GDM1 (cell line): ENCODE measurements at regions not wholly inside any gene's neighbourhood (a gene's known extent, or its start where the extent isn't known, plus 50 kb on each side); places are given as distances from the start of the nearest gene placed in this dataset.

Source experiments
- DNase-seq: peaks from one replicate; lab custom pipeline; 2025; lab: John Stamatoyannopoulos, UW

DNA sequence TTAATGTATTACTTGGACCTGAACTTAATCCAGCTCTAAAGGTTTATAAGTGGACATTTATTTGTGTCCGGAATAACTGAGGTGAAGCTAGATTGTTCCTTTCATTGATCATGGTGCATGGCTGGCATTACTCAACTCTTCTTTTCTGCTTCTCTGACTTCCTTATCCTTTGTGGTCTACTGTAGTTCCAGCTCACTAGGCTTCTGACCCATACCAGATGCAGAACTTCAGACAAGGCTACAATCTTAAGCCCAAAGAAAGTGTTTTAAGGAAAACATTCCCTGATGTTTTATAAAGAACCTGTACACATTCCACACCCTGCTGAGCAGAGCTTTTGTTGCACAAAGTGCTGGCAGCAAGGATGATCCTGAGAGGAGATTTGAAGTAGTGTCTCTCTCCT is 250.8 kb upstream of the TGFBR2 start:
- DNase-seq: peak; percentile 2

DNA sequence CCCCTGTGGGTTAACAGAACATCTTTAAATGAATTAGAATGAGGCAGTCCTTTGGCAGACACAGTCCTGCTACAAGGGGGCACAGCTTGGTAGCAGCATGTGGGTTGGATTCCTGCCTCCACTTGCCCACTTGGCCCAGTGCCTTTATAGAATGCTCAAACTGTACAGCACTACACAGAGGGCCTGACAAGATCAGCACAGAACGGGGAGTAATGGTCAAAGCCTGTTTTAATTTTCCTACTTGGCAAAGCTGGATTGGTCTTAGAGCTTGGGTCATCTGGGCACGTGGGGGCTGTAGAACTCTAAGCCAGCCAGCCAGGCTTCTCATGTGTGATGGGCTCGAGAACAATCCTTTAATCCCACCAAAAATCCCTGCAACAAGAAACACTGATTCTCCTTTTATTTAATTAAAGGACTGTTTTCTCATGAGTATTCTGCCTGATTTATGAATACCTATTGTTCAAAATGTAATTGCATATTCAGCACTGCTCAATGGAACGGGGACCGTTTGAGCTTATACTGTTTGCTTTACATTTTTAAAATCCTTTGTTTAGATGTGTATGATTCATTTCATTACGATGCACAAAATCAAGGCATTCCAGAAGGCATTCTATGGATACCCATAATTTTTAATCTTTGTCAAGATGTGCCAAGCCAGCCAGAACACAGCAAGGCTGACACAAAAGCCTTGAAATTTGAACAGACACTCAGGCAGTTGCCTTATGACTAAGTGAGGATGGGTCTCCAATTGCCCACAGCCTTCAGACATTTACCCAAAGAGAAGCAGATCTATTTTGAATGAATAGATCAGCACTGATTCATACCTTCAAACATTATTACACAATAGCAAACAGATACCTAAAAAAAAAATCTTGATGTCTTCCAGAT is 249.3 kb upstream of the TGFBR2 start:
- no peak for DNase-seq

DNA sequence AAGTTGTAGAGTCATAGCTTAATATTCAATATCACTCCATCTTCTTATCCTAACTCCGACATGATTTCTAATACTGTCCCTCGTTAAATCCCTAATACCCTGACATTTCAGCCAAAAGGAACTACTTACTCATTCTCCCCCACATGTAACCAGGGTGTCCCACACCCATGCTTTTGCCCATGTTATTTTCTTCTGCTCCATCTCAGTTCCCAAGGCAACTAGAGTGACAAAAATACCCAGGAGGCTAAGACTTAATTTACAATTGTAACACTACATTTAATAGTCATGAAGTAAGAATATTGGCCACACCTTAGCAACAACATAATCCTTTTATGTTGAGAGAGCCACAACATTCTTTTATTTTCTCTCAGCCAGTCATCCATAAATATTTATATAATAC is 248.5 kb upstream of the TGFBR2 start:
- DNase-seq: no peak

DNA sequence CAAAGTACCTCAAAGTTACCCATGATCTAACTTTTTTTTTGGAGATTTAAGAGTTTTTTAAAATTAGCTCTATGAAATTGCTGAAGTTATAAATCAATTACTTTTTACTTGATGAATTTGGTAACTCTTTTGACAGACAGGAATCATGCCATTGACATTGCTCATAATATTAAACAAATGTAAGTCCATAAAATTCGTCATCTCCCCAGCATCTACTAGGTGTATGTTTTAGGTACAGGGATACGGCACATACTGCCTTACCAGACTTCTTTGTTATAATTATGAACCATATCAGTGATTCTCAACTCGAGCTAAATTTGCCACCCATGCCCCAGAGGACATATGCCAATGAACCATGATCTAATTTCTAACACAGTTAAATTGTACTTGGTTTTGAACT is 247.5 kb upstream of the TGFBR2 start:
- DNase-seq: no peak

DNA sequence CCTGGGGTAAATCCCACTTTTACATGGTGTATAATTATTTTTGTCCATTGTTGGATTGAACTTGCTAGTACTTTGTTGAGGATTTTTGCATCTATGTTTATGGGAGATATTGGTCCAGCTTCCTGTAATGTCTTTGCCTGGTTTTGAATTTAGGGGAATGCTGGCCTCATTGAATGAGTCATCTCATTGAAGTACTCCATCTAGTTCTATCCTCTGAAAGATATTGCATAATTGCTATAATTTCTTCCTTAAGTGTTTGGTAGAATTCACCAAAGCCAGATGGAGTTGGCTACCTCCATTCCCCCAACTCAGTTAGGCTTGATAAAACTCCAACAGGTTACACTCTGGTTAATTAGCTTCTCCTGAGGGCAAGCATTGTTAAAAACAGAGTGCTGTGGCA is 237.4 kb upstream of the TGFBR2 start:
- DNase-seq: no peak

DNA sequence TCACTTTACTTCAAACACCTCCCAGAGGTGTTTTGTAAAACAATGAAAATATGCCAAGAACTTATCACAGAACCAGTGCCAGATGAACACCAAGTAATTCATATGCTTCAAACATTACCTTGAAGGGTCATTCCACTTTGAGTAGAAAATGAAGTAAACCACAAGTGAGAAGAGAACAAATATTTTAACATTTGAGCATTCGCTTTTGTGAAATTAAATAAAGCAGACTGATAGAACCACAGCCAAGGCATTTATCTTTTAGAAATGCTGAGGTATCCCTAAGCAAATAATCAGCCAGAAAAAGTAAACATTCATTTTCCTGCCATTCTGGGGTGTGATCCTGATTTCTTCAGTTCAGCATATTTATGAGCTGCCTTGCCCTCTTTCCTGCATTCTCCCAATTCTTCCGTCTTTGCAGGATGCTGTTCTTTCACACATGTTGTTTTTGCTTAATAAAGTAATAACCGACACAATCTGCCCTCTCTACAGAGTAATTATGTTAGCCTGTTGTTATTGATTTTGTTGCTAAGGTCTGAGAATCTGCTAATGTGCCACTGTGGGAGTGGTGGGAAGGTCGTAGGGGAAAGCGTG is 235.6 kb upstream of the TGFBR2 start:
- DNase-seq: no peak

DNA sequence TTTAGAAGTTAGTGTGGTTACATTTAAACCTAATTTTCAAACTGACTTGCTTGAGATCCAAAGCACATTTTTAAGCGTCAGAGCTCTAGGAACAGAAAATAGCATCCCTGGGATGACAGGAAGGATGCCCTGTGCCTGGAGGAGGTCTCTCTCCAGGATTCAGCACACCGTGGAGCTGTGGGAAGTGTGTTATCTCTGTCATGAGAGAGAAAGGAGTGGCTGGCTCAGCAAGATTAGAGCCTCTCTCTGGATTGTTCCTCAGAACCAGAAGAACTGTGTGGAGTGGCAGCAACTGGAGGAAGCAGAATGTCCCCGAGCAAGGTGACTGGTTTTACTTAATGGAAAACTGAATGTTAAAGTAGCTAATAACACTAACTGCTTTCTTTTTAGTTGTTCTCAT is 233.6 kb upstream of the TGFBR2 start:
- no peak for DNase-seq

DNA sequence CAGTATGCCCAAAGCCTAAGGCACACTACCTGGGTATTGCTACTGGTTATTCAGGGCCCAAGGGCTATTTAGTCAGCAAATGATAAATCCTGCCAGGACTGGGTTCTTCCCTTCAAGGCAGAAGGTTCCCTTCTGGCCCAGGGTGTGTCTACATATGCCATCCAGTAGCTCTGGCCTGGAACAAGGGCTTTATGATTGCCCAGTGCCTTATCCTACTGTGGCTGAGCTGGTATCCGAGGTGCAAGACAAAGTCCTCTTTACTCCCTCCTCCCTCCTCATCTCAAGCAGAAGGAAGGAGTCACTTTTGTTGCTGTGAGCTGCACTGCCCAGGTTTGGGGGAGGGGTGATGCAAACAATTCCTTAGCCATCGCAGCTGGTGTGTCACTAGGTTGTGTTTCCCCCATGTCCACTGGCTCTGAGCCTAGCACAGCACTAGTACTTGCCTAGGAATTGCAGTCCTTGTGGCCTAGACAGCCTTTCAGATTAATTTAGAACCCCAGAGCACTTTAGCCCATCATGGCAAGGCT is 221.8 kb upstream of the TGFBR2 start:
- DNase-seq: no peak

DNA sequence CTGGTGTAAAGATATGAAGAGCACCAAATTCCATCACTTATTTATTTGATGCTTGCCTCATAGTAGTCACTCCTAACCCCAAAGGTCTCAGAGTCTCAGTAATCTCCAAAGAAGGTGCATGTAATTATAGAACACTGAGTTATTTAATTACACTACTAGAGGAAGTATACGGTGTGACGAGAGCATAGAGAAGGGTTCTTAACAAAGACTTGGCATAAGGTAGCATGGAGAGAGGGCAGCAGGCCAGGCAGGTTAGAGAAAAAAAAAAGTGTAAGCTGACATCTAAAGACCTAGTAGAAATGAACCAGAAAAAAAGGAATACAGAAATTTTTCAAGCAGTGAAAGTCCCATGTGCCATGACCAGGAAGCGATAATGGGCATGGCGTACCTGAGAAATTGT is 213.3 kb upstream of the TGFBR2 start:
- DNase-seq: no peak

DNA sequence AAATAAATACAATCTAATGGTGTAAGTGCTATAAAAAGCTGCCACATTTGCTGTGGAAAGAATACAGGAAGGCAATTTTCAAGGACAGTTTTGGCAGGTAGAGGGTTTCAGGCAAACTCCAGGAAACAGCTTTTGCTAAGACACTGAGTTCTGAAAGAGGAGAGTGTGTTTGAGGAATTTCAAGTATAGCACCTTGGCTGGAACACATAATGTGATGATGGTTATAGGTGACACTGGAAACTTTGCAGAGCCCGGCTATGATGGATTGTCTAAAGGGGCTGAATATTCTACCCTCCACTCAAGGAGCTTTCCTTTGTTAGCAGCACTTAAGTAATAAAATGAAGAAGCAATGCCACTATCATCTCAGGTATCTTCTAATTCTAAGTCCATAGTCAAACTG is 209.4 kb upstream of the TGFBR2 start:
- DNase-seq: no peak

DNA sequence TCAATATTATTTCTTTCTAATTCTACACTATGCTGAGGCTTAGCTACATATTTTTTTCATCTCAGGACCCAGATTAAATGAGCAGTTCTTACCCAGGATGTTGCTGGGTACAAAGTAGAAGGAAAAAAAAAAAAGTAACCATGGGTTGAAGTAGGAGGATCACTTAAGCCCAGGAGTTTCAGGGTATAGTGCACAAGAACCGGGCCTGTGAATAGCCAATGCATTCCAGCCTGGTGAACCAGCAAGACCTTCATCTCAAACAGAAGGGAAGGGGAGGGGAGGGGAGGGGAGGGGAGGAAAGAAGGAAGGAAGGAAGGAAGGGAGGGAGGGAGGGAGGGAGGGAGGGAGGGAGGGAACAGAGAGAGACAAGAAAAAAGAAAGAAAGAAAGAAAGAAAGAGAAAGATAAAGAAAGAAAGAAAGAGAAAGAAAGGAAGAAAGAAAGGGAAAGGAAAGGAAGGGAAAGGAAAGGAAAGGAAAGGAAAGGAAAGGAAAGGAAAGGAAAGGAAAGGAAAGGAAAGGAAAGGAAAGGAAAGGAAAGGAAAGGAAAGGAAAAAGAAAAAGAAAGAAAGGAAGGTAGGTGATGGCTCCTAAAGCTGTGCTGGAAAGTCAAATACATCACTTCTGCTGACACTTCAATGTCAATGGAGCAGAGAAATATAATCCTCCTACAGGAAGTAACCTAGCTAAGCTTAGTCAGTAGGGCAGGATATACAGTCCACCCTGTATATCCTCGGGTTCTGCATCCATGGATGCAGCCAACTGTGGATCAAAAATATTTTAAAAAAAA is 206.8 kb upstream of the TGFBR2 start:
- DNase-seq: no peak

DNA sequence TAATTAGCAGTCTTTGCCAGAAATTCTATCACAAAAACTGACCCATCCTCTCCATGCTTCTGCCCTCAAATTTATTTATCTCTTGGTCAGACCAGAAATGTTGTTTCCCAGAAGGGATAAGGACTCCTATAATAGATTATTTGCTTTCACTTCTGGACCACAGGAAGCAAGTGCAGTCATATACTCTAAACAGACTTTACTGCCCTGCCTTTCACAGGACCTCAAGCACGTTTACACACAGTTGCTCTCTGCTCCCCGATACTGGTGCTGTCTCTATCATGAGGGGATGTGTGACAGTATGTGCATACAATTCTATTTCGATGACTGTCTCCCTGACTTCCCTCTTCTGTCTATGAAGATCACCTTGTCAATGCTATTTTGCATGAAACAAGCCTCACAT is 205.5 kb upstream of the TGFBR2 start:
- no peak for DNase-seq

DNA sequence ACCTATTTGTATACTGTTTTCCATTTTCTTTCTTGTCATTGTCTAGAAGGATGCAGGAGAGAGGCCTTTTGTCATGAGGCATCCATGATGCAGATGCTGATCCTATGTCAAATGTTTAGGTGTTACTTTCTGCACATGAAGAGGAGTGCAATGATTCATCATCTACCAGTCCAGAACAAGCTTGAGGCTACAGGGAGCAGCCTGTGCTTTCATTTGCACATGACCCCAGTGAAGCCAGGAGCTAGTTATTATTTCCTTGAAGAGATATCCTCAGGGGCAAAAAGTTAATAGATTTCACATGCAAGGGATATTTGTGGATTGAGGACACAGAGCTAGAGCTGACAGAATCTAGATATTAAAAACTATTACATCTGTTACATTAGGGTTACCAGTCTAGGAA is 204.4 kb upstream of the TGFBR2 start:
- no peak for DNase-seq

DNA sequence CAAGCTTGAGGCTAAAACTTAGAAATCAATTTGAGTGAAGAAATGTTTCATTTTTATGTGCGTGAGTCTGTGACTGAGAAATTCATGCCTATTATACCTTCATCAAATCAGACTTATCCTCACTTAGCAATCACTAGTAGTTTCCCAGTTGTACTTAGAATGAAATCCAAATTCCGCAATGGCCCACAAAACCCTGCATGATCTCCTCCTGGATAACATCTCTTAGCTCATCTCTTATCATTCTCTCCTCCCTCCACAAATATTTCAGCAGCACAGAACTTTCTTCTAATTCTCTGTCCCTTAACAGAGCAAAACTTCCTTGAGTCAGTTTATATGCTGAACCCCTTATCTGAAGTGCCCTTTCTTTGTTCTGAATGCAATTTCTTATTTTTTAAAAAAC is 198.8 kb upstream of the TGFBR2 start:
- no peak for DNase-seq

DNA sequence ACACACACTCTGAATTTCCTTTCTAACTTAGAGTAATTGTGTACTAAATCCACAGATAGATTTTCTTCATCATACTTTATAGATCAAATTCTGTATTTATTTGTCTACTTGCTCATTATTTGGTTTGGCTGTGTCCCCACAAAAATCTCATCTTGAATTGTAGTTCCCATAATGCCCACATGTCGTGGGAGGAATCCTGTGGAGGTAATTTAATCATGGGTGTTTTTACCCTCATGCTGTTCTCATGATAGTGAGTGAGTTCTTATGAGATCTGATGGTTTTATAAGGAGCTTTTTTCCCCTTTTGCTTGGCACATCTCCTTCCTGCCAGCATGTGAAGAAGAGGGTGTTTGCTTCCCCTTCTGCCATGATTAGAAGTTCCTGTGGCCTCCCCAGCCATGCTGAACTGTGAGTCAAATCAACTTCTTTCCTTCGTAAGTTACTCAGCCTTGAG is 198.3 kb upstream of the TGFBR2 start:
- no peak for DNase-seq

DNA sequence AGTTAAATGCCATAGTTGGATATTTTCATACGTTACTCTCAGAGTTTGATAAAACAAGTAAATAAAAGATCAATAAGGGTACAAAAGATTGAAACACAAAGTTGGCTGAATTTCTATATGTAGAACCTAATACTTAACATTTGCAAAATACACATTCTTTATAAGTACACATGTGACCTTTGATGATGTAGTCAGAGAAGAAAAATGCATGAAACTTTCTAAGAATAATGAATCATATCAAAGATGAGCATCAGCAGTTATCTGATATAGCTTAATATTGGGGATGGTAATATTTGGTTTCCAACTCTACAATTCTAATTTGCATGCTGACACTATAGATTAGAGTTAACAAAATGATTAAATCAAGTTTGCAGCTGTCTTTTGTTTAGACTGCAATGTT is 188.0 kb upstream of the TGFBR2 start:
- no peak for DNase-seq

DNA sequence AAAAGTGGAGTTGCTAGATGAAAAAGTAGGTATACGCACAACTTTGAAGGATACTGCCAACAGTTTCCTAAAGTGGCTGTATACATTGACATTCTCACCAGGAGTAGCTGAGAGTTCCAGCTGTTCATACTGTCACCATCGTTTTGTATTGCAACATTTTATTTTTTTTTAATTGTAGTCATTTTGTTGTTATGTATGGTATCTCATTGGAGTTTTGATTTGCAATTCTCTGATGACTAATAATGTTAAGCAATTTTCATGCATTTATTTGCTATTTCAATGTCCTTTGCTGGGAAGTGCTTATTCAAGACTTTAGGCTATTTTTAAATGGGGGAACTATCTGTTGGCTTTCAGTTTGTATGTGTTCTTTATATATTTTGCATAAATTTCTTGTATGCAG is 185.1 kb upstream of the TGFBR2 start:
- no peak for DNase-seq

DNA sequence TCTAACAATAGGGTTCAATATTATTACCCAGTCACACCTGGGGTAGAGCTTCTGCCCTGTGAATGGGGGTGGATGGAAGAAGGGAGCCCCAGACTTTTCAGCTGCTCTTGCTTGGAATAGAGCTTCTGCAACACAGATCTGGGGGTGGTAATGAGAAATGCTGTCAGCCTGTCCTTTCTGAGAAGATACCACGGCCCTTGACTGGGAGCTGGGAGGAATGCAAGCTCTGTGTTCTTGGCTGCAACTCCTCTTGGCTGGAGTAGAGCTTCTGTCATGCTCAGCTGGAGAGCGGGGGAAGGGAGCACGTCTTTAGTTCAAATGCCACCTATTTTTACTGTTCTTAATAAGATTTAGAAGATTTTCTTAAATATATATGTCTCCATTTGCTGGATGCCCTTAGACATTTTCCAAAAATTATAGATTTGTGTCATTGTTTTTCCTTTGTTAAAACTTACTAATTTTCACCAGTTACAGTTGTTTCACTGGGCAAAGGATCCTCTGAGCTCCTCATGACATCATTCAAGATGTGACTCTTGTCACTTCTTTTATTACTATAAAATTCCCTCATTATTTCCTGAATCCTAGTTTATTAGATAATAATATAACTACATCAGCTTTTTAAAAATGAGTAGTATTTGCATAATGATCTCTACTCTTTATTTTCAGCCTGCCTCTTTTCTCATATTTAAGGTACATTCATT is 180.0 kb upstream of the TGFBR2 start:
- DNase-seq: no peak

DNA sequence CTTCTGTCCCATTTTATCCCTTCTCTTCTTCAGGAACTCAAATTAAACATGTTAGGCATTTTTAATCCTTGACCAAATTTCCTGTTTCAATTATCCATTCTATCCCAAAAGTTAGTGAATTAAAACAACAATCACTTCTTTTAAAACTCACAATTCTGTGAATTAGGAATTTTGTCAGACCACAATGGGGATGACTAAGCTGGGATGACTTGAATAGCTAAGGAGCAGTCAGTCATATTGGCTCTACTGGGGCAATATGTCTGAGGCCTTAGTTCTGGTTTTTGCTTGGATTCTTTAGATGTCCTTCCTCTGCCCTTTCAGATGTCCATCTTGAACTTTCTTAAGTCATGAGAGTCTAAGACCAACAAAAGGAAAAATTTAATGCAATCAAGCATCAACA is 178.2 kb upstream of the TGFBR2 start:
- no peak for DNase-seq

DNA sequence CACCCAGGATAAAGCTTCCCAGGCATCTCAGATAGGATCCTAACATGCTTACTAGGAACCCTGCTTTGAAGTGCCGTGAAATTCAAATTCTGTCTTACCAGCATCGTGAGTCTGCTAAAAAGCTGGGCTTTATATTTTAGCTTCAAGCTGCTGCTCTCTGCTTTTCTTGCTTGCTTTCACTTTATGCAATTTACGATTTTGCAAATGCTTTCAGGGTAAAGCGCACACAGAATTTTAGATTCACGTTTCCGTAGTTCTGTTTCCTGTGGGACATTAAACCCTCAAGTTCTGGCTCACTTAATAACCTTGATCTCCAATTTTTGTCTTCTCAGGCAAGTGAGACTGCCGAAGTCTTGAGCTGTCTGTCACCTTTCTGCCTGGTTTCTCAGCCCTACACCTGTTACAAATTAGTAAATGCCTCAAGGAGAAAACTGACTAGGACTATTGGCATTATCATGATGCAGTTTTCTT is 170.5 kb upstream of the TGFBR2 start:
- no peak for DNase-seq

DNA sequence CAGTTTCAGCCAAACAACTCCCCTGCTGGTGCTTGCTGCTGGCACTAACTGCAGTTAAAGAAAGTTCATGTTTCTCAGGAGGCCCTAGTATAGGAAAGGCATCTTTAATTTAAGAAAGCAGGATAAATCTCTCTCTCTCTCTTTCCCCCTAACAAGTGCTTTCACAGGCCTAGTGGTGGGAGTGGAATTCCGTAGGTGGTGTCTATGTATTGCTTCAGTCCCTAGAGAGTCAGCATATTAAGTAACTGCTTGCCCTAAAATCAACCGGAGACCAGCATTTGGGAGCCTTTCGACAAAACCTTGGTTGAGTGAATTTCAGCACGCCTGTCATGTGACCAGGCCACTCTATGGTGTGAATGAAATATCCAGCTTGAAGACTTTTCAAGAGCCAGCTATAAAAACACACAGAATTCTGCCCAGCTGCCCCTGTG is 169.2 kb upstream of the TGFBR2 start:
- DNase-seq: no peak

DNA sequence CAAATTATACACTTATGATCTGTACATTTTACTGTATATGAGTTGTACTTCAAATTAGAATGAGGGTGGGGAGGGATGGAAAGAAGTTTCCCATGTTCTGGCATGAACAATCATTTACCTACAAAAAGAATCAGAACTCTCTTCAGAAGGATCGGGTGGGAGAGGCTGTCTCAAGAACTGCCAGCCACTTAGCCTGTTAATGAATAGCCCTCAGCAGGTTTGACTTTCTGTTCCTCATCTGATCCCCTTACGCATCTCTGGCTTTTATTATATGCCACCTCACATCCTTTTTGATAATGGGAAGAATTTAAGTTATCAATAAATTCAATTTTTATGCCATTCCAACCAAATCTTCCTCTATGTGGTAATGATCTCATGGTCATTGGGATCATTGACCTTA is 168.3 kb upstream of the TGFBR2 start:
- DNase-seq: no peak
